Prostate gland (tissue), 2 donors: ENCODE measurements at regions not wholly inside any gene's neighbourhood (a gene's known extent, or its start where the extent isn't known, plus 50 kb on each side); places are given as distances from the start of the nearest gene placed in this dataset.

ENCODE experiments used
- CTCF ChIP-seq, 4 experiments: fragments of 200-600 bp in 2 of 4; fragments of 450-650 bp in 2 of 4; sonication (generic) in 2 of 4; IDR thresholded peaks; 1 replicate in 3 of 4; 2 replicates in 1 of 4; pipeline ENCODE4 v1.5.1; 2016 to 2019; ENCODE audit warnings: antibody characterized with exemption in 4 of 4, mild to moderate bottlenecking in 2 of 4, moderate library complexity in 2 of 4
- POLR2A ChIP-seq: fragments of 450-650 bp; IDR thresholded peaks from one replicate; pipeline ENCODE4 v1.6.1; 2016; ENCODE audit warnings: antibody characterized with exemption, mild to moderate bottlenecking

DNA sequence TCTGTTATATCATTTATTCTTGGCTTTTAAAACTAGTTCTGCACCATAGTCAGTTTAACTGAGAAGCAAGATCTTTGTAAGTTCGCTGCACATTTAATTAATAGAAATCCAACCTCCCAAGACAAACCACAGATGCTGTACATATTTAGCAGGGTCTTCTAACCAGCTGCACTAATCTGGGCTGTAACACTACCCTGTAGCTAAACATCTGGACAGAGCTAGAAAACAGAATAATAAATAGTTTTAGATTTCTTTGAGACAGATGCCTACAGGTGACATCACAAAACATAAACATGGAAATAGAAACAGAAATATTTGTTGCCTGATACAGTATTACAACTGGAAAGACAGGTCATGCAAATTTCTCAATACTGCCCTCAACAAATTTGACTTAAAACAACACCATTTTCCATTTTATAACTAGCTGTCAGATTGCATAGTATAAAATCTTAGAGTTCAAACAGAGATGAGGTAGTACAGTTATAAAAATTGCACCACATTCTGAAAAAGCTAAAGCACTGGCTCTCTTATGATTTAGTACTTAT, 315.1 kb downstream of the NR4A2 start:
- TF ChIP-seq POLR2A (no peak), CTCF (IDR thresholded peaks at IDR 0.05) (no peak)
